ENCODE measurements at regions not wholly inside any gene's neighbourhood (a gene's known extent, or its start where the extent isn't known, plus 50 kb on each side); places are given as distances from the start of the nearest gene placed in this dataset.

DNA sequence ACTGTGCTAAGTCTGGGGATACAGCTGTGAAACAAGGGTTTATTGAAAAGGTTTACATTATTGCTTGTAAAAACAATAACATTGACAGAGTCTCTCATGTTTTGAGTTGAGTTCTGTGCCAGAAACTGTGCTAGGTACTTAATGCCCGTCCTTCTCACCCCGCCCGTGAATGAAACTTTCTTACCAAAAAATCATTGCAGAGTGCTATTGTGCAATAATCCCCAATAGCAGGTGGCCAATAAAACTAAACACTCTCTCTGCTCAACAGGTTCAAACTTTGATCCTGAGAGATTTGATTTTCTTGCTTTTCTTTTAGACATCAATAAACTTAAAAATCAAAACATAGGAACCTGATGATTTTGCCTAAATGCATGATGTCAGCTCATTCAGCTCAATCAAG lies 441.6 kb downstream of the HAPSTR1 start:
- no peak for DNase-seq

DNA sequence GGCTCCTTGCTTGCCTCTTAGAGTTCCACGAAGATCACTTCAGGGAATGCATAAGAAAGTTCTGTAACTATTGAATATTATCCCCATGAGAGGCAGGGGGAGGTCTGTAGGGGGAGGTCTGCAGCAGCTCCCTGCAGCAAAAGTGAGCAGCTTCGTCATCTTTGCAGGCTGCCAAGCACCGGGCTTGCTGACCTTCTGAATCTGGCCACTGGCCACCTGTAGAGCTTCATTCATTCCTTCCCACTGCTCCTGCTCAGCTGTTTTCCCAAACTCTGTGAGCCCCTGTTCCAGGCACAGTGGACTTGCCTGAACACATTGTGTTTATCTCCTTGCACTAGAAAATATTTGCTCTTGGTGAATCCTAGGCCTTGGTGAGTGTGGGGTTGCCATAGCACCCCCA lies 443.3 kb downstream of the HAPSTR1 start:
- no peak for DNase-seq

DNA sequence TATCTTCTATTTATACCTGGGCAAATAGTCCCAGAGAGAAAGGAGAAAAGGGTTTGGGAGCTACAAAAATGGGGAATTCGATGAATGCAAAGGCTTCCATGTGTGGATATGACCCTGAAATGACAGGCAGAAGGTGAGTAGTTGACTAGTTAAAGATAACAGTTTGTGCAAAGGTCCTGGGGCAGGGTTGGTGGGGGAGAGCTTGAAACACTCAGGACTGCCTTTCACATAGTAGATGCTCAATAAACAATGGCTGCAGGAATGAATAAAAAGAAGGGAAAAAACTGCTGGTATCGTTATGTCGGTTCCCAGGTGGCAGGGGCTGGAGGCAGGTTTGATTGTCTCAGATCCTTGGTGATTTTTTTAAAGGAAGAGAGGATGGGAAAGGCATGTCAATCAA lies 445.5 kb downstream of the HAPSTR1 start:
- no peak for DNase-seq

DNA sequence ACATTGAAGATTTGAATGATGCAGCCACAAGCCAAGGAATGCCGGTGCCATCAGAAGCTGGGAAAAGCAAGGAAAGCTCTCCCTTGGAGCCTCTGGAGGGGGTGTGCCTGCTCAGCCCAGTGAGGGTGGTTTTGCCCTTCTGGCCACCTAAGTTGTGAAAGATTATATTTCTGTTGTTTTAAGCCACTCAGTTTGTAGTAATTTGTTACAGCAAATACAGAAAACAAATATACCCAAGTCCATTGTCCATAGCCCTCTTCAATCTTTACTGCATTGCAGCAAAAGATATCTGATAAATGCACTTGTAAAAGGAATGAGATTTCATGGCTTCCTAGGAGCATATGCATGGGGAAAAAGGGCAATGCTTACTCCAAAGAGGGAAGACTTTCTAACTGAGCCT lies 447.9 kb downstream of the HAPSTR1 start:
- no peak for DNase-seq

DNA sequence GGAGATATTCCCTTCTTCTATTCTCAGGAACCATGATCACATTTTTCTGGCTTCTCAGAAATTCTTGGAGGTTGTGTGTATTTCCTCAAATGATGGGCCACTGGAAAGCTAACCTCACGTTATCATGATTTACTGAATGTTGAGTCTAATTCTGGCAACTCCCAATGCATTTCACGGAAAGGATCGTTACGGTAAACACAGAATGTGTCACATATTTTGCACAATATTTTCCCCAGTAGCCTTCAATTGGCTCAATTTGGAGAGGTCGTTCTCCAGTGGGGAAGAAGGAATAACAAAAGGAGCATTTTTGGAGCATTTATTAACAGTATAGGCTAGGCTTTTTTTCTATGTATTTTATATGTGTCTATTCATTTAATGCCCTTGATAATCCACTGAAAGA lies 450.3 kb downstream of the HAPSTR1 start:
- no peak for DNase-seq

DNA sequence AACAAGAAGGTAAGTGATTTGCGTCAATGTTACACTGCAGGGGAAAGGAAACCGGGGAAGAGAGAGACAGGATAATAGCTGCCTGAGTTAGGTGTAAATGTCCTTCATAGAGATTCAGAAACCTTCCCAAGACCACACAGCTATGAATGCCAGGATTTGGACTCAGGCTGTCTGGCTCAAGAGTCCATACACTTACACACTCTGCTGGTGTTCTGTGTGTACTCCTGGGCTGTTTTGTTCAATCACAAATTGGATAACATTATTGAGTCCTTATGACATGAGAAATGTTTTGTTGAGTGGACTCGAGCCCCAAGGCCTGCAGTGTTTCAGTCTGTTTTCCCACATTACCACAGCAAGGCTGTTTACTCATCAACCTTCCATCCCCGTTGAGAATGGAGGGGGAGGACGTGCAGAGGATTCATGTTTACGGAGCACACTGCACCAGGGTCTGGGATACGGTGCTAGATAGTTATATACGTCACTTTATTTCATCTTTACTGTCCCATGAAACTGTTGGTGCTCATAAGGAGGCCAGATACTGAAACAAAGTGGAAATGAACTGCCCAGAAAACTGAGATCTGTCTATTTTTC lies 450.8 kb downstream of the HAPSTR1 start:
- DNase-seq = no peak

DNA sequence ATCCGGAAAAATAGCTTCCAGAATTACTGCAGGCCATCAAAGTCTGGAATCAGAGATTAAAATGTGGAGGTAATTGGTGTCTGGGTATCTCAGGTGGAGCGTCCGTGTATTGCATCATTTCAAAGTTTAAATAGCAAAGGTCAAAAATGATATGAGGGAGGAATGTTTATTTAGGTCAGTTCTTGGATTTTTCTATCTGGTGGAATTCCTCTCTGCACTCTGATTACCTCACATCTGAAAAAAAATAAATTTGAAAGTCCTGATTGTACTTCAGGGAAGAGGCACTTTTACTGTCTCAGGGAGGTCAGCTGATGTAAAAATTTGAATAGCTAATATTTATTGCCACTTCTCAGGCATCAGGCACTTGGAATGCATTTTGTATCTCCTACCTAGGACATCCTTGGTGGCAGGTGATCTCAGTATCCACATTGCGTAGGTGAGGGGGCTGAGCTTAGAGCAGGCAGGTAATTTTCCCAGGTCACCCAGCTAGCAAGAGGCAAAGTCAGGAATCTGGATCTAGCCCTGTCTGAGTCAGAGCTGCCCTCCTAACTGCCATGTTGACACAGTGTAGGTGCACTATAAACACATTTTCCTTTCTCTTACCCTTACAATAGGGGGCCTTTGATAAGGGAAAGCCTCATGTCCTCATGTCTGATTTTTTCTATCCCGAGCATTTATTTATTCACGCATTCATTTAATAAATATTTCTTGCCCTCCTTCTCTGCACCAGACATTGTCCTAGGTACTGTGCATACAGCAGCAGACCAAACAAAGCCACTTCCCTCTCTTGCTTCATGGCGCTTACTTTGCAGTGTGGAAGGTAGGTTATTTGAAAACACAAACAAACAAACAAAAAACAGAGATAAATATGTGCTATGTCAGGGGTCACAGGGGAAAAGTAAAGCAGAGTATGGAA lies 454.3 kb downstream of the HAPSTR1 start:
- no peak for DNase-seq

DNA sequence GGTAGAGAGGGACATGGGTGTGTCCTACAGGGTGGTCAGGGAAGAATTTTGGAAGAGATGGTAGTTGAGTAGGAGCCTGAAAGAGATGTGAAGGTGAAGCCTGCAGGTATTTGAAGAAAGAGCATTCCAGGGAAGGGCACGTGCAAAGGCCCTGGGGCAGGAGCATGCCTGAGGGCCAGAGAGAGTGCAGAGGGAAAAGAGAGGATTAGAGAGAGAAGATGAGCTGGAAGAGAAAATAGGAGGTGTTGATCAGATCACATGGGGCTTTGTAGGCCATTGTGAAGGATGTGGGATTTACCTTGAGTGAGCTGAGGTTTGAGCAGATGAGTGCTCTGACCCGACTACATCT lies 455.0 kb downstream of the HAPSTR1 start:
- no peak for DNase-seq

DNA sequence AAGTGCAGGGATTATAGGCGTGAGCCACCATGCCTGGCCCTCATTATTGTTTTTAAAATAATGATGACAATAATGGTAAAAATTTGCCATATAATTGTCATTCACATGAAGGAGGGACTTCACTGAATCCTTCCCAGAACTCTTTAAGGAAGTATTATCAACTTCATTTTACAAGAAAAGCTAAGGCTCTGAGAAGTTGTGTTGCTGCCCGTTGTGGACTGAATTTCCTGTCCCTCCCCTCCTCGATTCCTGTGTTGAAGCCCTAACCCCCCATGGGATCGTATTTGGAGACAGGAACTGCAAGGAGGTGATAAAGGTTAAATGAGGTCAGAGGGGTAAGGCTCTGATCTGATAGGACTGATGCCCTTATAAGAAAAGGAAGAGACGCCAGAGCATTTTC lies 458.0 kb downstream of the HAPSTR1 start:
- no peak for DNase-seq

DNA sequence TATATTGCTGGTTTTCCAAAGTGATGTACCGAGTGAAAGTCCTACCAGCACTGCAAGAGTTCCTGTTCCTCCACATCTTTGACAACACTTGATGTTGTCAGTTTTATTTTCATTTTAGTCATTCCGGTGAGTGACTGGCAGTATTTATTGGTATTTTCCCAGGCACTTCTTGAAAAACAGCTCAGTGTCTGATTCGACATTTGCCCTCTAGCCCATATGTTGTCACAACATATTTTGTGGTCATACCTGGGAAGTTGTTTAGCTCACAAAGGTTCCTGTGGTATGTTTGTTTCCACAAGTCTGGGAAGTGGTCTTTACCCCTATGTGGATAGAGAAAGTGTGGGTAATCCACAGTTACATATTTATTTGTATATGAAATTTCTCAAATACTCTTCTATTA lies 463.6 kb downstream of the HAPSTR1 start:
- DNase-seq = no peak

DNA sequence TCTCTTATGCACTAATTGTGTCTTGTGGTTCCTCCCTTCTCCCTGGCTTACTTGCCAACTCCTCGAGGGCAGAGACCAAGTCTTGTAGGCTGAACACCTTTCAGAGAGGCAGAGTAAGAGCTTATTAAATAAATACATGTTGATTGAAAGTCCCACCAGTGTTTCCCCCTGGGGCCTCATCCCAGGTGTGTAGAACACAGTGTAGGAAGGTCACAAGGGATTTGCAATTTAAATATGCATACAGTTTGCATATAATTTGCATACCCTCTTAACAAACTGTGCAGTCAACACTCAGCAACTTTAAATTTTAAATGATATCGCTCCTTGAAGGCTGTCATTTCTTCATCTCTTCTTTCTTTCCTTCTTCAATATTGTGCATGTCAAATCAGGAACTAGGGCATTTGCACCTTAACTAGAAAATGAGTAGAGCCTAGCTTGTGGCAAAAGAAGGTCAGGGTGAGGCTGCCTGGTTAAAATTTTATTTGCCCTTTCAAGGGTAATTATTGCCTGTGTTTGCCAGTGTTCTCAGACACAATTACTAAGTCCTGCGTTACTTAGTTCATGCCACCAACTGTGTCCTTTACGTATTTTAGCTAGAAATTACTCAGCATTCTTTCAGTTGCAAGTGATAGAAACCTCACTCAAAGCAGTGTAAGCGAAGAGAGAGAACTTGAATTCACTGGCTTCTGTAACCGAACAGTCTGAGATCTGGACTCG lies 465.7 kb downstream of the HAPSTR1 start:
- DNase-seq = no peak

DNA sequence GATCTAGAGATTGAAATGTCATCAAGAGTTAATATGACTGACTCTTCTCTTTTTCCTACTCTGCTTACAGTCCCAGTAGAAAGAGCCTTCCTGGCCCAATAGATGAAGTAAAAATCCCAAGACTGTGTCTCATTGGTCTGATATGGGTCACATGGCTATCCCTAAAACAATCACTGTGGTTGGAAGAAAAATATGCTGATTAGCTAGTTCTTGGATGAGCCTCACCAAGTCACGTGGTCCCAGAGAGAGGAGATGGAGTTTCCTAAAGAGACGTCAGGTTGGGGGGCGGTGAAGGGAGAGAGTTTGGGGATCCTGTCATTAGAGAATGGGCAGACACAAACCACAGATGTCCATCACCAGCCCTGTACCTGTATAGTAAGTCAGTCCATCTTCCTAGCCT lies 466.3 kb downstream of the HAPSTR1 start:
- DNase-seq = no peak

DNA sequence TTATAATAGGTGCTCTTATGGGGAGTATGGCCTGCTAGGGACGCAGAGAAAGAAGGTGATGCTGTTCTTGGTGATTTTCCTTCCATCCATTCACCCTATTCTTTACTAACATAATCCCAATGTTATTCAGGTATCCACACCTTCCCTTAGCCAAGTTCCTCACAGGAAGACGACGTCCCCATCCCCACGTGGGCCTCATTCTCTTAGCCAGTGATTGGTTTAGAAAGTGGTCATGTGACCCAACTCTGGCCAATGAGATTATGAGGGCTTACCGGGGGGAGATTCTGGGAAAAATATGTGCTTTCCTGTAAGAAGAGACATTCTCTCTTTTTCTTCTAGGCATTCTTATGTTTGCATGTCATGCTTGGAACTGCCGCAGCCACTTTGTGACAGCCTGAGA lies 474.7 kb downstream of the HAPSTR1 start:
- no peak for DNase-seq

DNA sequence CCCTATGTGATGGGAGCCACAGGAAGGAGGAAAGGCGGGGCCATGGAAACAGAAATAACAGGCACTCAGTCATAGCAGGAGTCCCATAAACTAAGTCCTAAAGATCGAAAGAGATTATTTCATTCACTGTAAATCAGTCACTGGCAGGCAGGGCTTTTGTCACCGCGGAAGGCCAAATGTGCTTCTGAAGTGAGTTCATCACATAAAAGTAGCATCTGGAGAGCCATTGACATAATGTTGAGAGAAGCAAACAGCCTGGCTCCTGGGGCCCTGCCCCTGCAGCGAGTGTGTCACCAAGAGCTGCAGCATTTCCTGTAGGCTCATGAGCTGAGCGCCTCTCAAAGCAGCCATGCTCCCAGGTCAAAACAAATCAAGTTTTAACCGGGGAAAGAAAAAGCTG lies 476.2 kb downstream of the HAPSTR1 start:
- DNase-seq = no peak

DNA sequence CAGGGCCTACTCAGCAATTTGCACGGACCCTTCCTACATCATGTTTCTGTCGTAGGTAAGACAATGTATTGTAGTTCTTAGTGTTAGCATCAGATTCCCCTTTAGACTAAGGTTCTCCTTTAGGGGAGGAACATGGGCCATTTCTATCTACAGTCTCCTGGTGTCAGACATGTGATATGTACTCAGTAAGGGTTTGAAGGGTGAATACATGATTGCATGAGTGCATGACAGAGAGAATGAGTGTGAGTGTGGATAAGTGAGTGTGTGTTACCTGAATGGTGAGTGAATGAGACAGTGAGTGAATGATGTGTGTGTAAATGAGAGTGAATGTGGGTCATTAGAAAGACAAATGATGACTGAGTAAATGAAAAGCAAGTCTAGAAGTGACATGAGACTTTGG lies 476.8 kb downstream of the HAPSTR1 start:
- DNase-seq = no peak

DNA sequence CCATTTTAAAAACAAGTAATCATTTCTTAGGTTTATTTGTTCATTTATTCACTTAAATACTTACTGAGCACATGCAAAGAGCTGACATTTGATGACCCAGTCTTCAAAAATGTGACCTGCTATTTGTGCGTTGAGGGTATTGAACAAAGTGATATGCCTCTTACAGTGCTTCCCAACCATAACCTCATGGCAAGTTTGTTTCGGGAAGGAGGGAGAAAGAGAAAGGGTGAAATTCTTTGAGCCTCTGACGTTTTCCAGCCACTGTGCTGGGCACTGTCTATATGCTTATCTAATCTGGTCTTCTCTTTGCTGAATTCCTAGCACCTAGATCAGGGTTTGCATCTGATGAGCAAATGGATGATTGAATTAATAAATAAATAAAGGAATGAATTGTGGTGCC lies 479.1 kb downstream of the HAPSTR1 start:
- no peak for DNase-seq

DNA sequence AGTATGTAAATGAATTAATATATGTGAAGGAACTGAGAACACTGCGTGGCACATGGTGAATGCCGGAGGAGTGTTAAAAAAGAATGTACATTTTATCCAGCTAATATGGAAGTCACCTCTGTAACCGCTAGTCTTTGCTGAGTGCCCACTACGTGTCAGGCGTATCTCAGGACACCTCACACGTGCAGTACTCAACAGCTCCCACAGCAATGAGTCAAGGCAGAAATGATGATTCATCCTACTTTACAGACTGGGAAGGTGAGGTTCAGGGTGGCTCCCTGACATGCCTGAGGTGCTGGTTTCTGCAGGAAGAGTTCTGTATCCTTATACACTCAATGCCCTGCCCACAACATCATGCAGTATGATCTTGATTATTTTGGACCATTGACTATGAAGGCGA lies 487.0 kb downstream of the HAPSTR1 start:
- DNase-seq = no peak

DNA sequence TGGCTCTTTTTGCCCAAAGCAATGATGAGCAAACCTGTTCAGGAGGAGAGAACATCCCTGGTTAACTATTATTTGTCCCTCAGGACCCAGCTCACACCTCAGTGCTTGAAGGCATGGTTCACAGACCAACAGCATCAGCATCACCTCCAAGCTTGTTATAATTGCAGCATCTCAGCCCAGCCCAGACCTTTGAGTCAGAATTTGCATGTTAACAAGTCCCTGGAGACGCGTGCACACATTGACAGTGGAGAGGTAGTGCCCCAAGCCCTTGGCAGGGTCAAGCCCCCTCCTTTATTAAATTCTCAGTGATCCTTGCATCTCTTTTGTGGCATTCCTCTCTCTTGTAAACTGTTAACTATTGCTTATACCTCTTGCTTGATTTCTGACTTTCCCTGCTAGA lies 488.6 kb downstream of the HAPSTR1 start:
- no peak for DNase-seq

DNA sequence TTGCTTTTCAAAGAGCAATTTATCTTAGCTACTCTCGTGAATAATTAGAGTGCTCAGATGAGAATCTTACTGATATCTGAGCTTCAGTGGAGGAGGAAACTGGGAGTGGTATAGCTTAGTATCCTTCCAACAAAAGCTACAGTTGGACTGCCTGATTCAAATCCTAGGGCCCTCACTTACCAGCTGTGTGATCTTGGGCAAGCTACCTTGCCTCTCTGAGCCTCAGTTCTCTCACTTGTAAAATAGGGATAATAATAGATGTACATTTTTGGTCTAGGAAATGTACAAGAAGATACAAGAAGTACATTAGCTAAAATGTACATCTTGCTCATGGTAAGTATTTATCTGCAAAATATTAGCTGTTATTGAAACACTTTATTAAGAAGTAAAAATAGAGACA lies 502.0 kb downstream of the HAPSTR1 start:
- no peak for DNase-seq

DNA sequence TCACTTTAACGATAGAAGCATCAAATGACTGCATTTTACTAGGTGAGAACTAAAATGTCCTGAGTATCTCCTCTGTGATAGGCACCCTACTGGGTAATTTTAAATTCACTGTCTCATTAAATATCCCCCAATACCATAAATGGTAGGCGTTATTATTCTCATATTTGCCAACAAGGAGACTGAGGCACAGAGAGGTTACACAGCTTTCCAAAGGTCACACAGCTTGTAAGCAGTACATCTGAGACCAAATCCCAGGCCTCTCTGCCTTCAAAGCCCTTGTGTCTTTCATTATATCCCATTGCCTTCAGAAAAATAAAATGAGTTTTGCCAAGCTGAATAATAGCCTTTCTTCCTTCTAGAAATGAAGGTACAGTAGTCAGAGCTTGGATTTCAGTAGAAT lies 502.6 kb downstream of the HAPSTR1 start:
- no peak for DNase-seq

DNA sequence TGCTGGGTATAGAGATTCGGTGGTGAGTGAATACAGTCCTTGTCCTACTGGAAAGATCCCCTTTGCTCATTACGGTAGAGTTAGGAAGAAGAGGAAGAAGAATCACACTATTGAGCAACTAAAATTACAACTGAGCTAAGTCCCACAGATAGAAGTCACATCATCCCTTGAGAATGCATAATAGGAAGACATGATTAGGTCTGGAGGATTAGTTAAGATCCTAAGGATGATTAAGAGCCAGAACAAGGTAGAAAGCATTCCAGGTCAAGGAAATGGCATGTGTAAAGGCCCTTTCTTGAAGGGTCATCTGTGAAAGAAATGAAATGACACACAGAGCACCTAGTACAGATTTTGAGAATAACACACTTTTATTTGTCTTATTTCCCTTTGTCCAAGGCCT lies 503.5 kb downstream of the HAPSTR1 start:
- DNase-seq = no peak

DNA sequence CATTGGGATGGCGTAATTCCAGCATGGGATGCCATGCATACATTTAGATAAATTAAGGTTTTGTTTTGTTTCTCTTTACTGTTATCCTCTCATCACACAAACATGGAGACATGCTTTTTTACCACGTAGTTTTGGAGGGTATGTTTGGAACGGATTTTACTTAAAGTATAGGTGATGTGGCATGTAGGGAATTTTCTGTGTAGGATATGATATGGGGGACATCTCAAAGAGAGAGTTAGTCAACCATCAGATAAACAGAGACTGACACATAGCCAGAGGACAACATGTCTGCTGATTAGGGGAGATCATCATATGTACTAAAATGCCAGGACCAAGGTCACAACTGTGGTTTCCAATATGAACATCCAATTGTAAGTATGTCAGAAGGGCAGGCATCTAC lies 503.9 kb downstream of the HAPSTR1 start:
- no peak for DNase-seq

DNA sequence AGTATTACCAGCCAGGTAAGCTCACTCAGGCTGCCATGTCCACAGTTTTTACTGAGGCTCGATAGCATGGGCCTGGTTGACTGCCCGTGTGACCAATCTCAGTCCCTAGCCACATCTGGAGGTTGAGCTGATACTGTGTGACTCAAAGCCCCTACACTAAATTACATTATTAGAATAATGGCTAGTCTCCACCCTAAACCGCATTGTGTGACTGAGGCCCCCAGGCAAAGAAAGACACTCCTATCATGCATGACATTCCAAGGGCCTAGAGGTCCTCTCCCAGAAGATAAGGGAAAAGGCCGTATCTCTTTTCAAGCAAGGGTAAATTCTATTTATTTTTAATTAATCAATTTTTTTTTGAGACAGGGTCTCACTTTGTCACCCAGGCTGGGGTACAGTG lies 505.3 kb downstream of the HAPSTR1 start:
- DNase-seq = no peak

Data from NCI-H2171 treated with DMSO at 0.1 percent for 48 hours (cell line).